NB4 (cell line): ENCODE measurements at regions not wholly inside any gene's neighbourhood (a gene's known extent, or its start where the extent isn't known, plus 50 kb on each side); places are given as distances from the start of the nearest gene placed in this dataset.

Source experiments
- DNase-seq: peaks from one replicate; pipeline ENCODE4 v3.0.0; 2010; ENCODE audit warnings: low read depth
- H3K4me3 ChIP-seq: one replicate; pipeline ENCODE4 v1.5.1; 2011; ENCODE audit warnings: mild to moderate bottlenecking, low read depth, low read length, moderate library complexity
- MAX ChIP-seq: IDR thresholded peaks from 2 replicates; pipeline ENCODE4 v1.6.1; 2011; ENCODE audit warnings: low read depth, low read length
- MYC ChIP-seq: IDR thresholded peaks from 2 replicates; pipeline ENCODE4 v1.6.1; 2011; ENCODE audit warnings: low read depth, low read length
- POLR2A ChIP-seq: IDR thresholded peaks from 2 replicates; pipeline ENCODE4 v1.6.1; 2011; ENCODE audit warnings: mild to moderate bottlenecking; ENCODE audit not compliant: insufficient read length; ENCODE audit errors: extremely low read depth
- TF ChIP-seq, protein P1 (sequence below): IDR thresholded peaks from one replicate; pipeline ENCODE4 v1.5.1; 2012; ENCODE audit warnings: low read depth, low read length

DNA sequence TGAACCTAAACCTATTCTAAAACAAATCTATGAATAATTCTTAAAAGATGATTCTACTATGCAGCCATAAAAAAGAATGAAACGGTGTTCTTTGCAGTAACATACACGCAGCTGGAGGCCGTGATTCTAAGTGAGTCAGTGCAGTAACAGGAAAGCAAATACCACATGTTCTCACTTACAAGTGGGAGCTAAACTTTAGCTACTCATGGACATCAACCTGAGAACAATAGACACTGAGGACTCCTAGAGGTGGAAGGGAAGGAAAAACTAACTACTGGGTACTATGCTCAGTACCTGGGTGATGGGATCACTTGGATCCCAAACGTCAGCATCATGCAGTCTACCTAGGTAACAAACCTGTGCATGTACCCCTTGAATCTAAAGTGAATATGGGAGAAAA lies 575.0 kb upstream of the MGMT start:
- no peak overlapping the region for H3K4me3 ChIP-seq
- DNase-seq: no peak
- no peak for TF ChIP-seq MAX
- TF ChIP-seq POLR2A: no peak
- no peak for TF ChIP-seq MYC

DNA sequence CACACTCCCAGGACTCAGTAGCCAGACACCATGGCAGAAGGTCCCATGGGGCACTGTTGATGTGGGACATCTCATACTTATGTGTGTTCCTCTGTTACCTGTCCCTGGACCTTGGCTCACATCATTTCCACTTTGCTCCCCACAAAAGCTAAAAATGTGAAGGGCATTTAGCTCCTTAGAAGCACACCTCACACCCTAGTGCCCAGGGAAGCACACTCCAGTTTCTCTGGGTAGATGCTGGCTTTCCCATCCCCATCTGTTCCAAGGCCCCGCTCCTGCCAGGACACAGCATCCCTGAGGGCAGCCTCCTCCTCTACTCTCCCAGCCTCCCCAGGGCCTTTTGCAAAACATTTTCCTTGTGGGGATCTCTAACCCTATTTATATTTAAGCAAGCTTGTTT lies 572.4 kb upstream of the MGMT start:
- H3K4me3 ChIP-seq: no peak overlapping the region
- no peak for TF ChIP-seq MYC
- no peak for TF ChIP-seq POLR2A
- TF ChIP-seq, protein P1, sequence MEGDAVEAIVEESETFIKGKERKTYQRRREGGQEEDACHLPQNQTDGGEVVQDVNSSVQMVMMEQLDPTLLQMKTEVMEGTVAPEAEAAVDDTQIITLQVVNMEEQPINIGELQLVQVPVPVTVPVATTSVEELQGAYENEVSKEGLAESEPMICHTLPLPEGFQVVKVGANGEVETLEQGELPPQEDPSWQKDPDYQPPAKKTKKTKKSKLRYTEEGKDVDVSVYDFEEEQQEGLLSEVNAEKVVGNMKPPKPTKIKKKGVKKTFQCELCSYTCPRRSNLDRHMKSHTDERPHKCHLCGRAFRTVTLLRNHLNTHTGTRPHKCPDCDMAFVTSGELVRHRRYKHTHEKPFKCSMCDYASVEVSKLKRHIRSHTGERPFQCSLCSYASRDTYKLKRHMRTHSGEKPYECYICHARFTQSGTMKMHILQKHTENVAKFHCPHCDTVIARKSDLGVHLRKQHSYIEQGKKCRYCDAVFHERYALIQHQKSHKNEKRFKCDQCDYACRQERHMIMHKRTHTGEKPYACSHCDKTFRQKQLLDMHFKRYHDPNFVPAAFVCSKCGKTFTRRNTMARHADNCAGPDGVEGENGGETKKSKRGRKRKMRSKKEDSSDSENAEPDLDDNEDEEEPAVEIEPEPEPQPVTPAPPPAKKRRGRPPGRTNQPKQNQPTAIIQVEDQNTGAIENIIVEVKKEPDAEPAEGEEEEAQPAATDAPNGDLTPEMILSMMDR: no peak
- TF ChIP-seq MAX: no peak
- no peak for DNase-seq

- TF ChIP-seq, protein P1: no peak
- TF ChIP-seq MYC: no peak
- TF ChIP-seq MAX: no peak
- TF ChIP-seq POLR2A: no peak
- no peak for DNase-seq
- no peak overlapping the region for H3K4me3 ChIP-seq
These were observed 571.6 kb upstream of the MGMT start for GRCh38 chr10:128895473-128895872.

DNA sequence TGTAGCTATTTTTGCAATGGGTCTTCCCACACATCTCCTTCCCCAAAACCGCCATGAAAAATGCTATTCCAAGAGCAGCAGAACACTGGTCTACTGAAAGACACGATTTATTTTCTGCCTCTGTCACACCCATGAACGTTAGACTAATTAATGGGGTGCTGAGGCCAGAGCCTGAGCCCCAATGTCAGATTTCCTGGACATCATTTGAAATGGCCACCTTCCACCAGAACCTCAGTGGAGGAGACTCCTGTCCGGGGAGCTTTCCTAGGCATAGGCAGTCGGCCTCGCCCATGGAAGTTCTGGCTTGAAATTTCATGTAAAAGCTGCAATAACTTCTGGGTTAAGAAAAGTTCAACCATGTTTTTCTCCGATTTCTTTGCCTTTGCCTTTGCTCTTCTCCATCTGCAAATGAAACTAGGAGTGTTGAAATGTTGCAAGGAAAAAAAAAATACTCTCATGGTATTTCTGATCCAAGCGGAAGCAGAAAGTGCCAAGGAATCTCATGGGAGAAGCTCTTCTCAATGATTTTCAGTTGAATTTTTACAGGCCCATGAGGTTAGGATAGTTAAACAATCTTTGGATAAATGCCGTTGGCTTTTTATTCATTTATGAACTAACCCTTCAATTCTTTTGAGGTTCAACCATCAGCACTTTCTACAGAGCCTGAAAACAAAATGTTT lies 570.8 kb upstream of the MGMT start:
- DNase-seq: no peak
- TF ChIP-seq MAX (no peak), MYC (no peak), POLR2A (no peak)
- TF ChIP-seq, protein P1: no peak
- no peak overlapping the region for H3K4me3 ChIP-seq

GRCh38 chr10:128896963-128897362 lies 570.1 kb upstream of the MGMT start:
- H3K4me3 ChIP-seq: no peak overlapping the region
- TF ChIP-seq POLR2A (no peak), MYC (no peak), MAX (no peak)
- TF ChIP-seq, protein P1: no peak
- DNase-seq: no peak

- no peak for DNase-seq
- H3K4me3 ChIP-seq: no peak overlapping the region
- TF ChIP-seq MAX (no peak), POLR2A (no peak), MYC (no peak)
- TF ChIP-seq, protein P1: no peak
These were observed 569.5 kb upstream of the MGMT start for GRCh38 chr10:128897401-128898129.
